Left lobe of liver (tissue), 2 donors: ENCODE measurements at regions not wholly inside any gene's neighbourhood (a gene's known extent, or its start where the extent isn't known, plus 50 kb on each side); places are given as distances from the start of the nearest gene placed in this dataset.

Experiments
- ATAC-seq: fragments of 200-7000 bp; cut with Tn5 transposase; one replicate; pipeline ENCODE4 v1.9.1; 2020; ENCODE audit warnings: mild to moderate bottlenecking, moderate library complexity
- DNase-seq: peaks from one replicate; pipeline ENCODE4 v3.0.0-alpha.2; 2020; ENCODE audit warnings: low spot score
- donor health status: DM: no; HTN: no; CAD: no; lungs with moderate emphysema.
- donor health status: DM: no; HTN: yes; CAD: no.

DNA sequence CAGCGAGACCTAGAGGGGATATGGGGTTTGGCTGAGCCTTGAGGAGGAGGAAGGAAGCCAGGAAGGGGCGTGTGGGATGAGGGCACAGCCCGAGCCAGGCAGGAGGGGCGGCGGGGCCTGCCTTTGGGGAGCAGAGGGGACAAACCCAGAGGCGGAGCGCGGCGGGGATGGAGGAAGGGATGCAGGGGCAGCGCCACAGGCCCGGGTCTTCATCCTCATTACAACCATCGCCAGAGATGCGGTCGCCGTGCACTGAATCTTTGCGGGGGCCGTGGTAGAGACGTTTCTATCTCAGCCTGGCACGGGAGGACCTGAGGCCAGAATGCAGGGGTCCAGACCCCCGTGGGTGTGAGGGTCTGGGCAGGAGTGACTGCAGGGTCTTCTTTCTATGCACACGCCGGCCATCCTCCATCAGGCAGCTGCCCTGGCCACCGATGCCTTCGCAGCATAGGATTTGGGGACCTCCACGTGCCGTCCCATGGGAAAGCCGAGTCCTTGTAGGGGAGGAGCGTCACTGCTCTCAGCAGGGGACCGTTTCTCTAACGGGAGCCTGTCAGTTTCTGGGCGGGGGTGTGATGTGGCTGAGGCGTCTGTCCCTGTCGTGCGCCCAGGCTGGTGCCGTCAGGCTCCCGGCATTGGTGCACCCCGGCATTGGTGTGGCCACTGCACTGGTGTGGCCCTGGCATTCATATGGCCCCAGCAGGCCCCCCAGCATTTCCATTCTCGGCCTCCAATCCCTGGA, 1267.9 kb downstream of the BRD1 start:
- DNase-seq = no peak
- no peak for ATAC-seq

DNA sequence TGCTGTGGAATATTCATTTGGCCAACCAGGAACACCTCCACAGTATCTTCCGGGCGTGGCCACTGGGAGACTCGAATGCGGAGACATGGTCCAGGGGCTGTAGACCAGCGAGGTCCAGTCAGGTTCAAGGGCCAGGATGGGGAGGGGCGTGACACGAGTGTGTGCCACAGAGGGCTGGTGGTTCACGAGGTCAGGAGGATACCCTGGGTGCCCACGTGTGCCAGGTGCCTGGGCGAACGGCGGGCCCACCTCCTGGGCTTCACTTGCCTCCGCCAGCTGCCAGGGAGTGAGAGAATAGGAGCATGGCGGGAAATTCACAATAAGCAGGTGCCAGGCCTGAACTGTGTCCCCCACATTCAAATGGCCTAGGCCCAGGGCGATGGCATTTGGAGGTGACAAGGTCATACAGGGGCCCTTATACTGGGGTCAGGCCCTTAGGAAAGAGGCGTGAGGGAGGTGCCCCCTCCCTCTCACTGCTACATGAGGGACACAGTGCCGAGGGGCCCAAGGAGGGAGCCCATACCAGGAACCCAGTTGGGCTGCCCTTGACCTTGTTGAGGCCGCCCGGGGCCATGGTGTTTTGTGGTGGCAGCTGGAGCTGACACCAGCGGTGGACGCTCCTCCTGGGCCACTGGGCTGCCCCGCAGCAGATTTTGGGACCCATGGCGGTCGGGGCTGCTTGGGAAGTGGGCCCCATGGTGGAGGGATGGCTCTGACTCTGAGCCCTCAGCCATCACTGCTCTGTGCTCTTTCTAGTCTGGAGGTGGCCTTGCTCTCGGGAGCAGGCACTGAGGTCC, 1268.9 kb downstream of the BRD1 start:
- no peak for ATAC-seq
- no peak for DNase-seq

DNA sequence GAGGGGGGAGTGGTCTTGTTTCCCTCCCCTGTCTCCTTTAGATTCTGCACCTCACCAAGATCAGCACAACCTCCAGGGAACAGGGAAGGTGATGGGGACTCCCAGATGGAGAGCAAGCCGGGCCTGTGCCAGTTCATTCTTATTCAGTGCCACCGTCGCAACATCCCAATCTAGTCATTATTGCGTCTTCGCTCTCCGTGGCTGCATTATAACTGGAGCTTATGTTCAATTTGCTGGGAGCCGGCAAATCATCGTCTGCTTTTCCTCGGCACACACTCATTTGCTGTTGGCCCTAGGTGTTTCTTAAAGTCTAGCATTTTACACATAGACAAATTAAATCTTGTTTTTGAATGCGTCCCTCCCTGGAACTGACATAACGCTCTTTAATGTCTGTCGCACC, 1269.7 kb downstream of the BRD1 start:
- no peak for DNase-seq
- ATAC-seq = no peak

DNA sequence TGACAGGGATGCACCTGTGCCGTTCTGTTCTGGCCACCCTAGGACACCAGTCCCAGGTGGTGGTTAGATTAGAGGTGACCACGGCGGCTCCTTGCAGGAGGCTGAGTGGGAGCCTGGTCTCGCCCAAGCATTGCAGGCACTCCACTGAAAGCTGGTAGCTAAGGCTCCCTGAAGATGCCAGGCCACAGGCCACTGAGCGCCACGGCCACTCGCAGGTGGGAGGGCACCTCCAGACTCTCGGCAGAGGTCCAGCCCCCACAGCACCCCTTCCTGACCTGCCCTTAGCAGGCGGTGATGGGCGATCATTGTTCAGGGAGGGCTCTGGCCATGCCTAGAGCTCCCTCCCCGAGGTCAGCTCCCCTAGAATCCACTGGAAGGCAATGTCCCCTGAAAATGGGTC, 1270.2 kb downstream of the BRD1 start:
- DNase-seq (no peak), ATAC-seq (no peak)

DNA sequence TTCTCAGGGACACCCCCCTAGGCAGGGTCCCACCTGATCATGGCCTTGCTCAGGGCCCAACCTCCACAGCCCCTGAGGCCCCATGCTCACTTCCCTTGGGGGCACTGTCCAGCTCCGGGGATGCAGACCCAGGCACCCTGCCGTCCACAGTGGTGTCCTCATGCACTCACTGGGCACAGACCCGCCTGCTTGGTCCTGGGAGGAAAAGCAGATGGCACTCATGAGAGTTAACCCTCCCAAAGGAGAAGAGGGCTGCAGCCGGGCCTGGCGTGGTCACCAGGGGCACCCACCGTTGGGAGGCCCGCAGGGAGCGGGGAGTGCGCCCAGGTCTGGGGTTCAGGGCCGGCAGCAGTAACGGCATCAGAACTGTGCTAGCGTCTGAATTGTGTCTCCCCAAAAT, 1270.9 kb downstream of the BRD1 start:
- DNase-seq (no peak), ATAC-seq (no peak)

DNA sequence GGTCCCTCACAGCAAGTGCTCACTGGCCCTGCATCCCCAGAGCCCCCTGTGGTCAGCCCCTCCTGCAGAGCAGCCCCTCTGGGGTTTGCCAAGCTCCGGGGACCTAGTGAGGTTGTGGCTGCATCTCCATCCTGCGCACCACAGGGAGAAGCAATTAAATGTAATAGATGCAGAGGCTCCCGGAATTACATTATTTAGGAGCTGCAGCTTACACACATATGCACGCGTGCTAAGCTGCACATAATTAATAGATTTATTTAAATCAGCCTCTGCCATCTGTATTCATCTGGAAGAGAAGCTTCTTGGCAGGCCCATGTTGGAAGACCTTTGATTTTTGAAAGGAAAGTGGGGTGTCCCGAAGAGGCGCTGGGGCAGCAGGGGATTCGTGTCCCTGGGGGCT, 1271.5 kb downstream of the BRD1 start:
- ATAC-seq (no peak), DNase-seq (no peak)

DNA sequence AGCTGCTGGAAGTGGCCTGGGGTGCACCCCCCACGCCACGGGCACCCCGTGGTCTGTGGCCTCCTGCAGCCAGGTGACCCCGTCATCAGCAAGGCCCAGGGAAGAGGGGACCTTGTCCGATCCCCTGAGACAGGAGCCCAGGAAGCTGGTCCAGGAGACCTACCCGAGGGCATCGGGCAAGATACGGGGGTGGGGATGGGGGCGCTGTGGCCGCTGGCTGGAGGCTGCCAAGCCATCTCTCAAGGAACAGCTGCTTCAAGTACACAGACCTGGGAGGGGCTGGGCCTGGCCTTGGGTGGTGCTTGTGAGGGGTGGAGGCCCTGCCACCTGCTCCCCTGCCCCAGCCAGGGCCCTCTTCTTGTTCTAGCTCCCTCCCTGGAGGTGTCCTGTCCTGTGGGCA, 1272.1 kb downstream of the BRD1 start:
- DNase-seq (no peak), ATAC-seq (no peak)

DNA sequence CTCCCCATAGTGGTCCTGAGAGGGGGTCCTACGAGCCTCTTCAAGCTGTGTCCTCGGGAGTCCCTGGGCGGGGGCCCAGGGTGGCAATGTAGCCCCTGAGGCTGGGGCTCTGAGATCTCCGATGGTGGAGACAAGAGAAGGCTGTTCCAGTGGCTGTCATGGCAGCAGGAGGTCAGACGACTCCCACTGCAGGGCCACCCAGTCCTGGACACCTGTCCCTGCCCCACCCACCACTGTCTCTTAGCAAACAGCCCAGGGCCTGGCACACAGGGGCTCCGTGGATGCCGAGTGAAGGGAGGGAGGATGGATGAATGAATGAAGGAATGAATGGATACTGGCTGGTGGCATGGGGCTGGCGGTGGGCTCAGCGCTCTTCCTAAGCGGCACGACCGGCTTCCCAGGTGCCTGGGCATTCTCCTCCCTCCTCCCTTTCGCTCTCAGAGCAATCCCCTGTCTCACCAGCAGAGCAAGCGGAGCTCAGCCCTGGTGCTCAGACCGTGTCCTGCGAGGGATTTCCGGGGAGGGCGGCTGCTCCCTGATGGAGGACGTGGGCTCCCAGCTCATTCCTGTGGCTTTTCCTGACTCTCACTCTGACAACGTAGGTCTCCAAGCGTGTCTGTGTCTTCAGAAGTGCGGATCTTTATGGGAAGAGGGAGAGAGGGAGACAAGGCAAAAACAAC, 1272.6 kb downstream of the BRD1 start:
- DNase-seq = no peak
- no peak for ATAC-seq

DNA sequence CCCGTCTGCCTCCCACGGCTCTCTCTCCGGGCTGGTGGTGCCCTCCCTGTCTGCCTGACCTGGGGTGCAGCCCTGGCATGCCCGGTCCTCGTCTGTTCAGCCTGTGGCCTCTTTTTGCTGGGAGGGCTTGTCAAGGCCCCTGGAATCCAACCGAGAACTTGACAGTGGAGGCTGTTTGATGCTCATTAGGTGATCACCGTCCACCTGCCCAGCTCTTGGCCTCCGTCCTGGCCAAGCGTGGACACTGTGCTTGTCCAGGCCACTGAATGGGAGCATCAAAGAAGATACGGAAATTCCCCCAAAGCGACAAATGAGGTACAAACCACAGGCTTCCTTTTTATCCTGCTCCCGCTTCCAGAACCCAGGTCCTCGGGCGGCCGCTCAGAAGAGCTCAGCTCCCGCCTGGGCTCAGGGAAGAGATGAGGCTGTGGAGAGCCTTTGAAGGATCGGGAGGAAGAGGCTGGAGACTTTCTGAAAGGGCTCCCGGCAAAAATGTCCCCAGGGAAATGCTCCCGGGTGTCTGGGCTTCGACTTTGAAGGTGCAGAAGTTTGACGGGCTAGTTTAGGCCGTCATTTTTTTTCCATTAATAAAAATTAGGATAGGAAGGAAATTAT, 1273.9 kb downstream of the BRD1 start:
- ATAC-seq (no peak), DNase-seq (no peak)

DNA sequence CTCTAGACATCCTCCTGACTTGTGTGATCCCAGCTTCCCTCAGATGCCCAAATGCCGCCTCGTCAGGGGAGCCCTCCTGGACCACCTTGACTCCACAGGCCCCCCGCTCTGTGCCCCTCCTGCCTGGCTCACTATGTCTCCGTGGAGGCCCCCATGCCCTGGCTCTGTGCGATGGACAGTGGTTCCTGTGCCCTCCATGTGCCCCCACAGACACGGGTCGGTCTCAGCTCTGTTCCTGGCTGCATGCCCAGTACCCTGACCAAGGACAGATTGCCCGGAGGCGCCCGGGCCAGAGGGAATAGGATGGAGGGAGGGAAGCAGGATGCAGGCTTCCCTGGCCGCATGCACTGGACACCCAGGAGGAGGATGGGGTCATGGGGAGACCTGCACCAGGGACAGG, 1274.6 kb downstream of the BRD1 start:
- ATAC-seq = no peak
- DNase-seq = no peak

DNA sequence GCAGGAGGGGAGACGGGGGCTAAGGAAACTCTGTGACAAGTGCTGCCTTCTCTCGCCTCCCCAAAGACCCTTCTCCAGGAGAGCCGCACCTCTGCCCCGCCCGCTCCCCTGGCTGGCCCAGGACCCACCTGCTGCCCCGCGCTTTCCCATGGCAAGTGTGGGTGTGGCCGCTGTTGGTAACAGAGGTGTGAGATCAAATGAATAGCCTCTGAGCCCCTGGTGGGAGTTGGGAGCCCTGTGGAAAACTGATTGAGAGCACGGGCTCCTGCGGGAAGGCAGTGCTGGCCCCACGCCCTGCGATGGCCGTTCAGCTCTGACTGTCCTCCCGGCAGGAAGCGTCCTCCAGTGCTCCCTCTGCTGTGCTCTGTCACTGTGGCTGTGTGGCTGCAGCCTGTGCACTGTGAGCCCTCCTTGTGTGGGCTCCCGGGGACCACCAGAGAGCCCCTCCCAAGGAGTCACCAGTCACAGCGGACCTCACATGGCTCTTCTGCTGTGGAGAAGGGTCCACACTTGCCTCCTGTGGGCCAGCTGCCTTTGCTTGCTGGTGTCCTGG, 1275.9 kb downstream of the BRD1 start:
- no peak for DNase-seq
- no peak for ATAC-seq

DNA sequence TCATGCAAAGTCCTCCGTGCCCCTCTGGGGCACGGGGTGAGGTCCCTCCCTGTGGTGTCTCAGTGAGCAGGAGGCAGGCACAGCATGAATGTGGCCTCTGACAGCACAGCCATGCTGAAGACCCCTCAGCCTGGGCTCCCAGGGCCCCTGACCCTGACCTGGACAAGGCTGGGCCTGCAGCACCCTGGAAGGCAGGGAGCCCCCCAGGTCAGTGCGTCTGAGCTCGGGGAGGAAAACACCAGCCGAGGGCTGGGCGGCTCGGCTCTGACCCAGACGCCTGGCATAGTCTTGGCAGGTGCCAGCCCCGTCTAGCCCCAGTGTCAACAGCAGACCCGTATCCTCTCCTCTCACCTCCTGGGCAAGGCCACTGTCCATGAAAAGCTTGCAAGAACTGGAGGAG, 1276.6 kb downstream of the BRD1 start:
- DNase-seq = no peak
- no peak for ATAC-seq

DNA sequence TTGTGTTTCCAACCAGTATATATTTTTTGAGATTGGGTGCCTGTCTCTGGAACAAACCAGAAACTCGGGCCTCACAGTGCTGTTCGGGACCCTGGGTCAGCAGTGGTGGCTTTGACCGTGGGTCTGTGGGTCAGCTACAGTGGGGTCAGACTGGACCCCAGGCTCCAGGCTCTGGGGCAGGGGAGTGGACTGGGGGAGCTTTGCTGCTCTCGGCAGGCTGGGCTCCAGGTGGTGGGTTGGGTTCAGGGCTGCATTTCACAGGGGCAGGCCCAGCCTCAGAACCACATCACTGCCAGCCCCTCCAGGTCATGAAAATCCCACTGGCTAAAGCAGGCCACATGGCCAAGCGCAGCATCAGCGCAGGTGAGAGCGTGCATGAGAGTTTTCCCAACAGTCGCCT, 1279.3 kb downstream of the BRD1 start:
- DNase-seq = no peak
- ATAC-seq = no peak

DNA sequence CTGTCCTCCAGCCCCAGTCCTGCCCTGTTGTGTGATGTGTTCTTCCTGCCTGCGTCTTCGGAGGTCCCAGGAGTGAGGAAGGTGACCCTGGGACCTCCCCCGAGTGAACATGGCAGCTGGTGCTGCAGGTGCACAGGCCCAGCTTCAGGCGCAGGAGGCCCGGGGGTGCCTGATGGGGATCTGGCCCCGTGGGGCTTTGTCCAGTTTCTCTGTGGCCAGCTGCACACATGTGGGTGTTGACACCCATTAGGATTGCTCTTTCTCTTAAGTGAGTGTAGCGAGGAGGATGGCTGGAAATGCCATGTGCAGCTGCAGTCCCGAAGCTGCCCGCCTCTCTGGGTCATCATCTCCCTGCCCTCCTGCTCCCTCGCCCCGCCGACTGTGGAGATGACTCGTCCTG, 1279.7 kb downstream of the BRD1 start:
- ATAC-seq (no peak), DNase-seq (no peak)

DNA sequence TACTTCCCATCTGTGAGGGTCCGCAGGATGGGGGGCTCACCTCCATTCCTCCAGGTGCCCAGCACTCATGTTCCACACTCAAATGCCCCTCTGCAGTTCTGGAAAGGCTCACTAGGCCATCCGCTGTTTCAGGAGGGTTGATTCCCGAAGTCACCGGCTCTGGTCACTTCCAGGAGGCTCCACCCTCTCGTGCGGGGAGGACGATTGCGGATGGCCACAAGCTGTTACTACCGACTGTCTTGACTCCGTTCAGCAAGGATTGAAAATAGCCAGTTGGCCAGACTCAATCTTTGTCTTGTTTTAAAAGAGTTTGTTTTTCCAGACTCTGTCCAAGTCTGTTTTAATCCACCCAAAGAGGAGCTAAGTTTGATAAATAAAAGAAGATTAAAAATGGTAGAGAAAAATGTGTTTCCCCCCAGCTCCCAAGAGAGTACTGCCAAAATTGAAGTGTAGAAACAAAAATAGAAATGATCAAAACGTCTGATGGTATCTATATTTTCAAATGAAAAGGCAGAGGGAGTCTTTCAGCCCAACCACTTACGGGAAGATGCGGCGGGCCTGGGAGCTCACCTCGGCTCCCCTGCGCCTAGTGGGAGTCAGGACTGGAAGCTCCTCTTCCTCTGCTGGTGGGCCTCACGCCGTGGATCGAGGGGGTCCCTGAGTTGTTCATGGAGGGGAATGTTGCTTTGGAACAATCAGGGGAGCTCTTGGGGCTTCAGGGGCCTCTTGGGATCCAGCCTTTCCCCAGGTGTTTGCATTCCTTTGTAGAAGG, 1280.8 kb downstream of the BRD1 start:
- DNase-seq (no peak), ATAC-seq (no peak)

DNA sequence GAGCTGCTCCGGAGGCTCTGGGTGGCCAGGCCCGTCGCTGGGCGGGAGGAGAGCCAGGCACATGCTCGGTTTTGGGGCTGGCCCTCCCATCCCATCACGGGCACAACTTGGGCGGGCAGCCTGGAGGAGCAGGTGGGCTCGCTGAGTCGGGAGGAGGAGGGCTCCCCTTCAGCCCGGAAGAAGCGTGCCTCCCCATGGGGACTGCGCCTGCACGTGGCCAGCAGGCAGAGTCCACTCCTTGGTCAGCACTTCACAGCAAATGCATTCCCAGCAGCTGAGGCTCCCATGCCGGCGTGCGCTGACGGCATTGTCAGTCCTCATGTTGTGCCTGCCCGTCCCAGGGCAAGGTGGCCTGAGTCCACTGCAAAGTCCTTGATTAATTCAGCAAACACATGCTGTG, 1281.7 kb downstream of the BRD1 start:
- DNase-seq (no peak), ATAC-seq (no peak)

DNA sequence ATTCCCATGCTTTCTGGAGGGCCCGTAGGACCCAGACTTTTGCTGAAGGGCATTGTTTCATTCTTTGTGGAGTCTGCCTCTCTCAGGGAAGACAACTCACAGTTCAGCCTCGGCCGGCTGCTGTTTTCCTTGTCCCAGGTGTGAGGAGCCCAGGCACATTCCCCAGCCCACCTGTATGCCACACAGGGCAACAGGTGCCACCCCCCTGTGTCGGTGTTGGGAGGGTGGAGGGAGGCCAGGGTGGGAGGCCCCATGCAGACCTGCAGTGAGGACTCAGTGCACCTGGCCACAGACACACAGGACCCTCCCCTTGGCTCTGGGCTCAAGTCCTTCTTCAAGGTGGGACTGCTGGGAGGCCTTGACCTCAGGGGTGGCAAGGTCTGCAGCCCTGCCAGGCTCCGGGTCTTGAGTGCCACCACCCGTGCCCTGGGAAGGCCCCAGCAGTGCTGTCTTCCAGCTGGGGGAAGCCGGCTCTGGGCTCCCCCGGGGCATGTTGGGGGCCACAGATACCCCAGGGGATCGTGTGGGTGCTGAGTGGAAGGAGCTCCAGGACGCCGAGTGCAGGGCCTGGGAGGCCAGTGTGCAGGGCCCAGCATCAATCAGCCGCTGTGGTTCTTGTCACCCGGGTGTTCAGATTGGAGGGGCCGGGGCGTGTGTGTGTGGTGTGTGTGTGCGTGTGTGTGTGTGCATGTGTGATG, 1286.1 kb downstream of the BRD1 start:
- DNase-seq = no peak
- no peak for ATAC-seq

DNA sequence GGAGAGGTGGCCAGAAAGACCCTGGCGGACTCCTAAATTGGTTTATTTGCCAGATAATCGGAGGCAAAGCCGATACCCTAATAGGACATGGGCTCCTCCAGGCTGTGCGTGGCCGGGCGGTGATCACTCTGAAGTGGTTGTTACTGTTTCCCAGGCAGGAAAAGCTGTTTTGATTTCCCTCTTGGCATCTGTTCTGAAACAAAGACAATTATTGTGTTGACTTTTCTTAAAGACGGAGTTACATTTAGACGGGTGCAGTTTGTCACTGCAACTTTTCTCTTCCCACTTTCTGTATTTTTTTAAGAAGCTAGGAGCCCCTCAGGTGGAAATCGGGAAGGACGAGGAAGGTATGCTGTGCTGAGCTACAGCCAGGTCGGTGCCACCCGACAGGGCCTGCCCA, 1288.4 kb downstream of the BRD1 start:
- no peak for ATAC-seq
- no peak for DNase-seq

DNA sequence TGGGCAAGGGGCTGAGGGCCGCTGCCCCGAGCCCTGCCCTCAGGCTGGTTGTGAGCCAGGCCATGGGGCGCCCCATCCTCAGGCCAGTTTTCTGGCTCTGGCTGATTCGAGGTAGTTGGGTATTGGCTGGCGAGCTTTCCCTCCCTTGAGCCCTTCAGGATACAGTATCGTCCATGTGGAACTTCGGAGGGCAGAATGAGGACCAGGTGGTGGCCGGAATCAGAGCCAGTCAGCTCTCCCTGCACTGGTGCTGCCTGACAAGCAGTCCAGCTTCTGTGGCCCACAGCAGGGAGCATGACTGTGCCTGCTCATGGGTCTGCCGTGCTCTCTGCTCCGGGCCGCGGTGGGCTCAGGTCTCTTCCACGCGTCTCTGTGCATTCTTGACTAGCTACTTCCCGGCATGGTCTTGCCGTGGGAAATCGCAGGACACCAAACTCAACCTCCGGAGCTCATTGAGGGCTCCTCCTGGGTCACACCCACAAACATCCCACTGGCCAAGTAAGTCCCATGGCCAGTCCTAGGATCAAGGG, 1289.3 kb downstream of the BRD1 start:
- DNase-seq = no peak

DNA sequence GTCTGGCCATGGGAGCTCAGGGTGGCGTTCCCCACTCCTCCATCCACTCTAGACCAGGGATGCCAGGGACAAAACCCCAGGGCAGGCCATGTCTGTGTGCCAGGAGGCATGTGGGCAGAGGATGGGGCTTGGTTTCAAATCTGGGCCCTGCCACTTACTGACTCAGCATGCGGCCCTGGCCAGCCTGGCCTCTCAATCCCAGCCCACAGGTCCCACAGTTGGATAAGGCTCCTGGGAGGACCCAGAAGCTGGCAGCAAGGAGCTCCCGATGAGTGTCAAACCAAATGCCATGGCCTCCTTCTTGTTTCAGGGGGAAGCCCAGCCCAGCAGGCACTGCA, 1290.4 kb downstream of the BRD1 start:
- no peak for ATAC-seq

More for the DNA sequence above, 1289.3 kb downstream of the BRD1 start:
- ATAC-seq = no peak

More for the DNA sequence above, 1290.4 kb downstream of the BRD1 start:
- no peak for DNase-seq
